ENCODE measurements at regions not wholly inside any gene's neighbourhood (a gene's known extent, or its start where the extent isn't known, plus 50 kb on each side); places are given as distances from the start of the nearest gene placed in this dataset.

DNA sequence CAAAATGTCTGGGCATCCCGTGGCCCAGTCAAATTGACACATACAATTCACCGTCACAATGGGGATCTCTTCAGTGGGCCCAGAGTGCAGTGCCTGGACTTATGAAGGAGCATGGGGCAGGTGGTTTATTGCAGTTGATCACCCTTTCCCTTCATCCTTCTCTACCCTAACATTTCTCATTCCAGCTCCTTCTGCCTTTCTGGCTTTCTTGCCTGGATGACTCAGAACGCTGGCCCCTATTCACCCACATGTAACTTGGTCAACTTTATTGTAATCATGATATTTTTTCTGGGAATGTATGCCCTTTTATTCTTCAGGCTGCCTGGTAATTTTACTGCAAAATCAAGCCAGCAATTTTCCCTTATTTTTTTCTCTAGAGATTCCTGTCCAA is 179.9 kb upstream of the DTNBP1 start:
- no peaks in the 10 kb centered on the region for H3K36me3 ChIP-seq
- no peaks in the 10 kb centered on the region for H3K4me1 ChIP-seq
- intact Hi-C loops (cut with DNase I; ENCODE audit: low total_unique reads), result no loop called here
- H3K4me3 ChIP-seq, result no peak overlapping the region
- no peak overlapping the region for H3K27ac ChIP-seq
- DNase-seq (ENCODE audit: low spot score in 2 of 2), result no peak
- H3K27me3 ChIP-seq, result no peaks in the 10 kb centered on the region
- H3K9me3 ChIP-seq, result no peaks in the 10 kb centered on the region
- no peak for TF ChIP-seq POLR2A (IDR thresholded peaks at IDR 0.05)
- TF ChIP-seq POLR2AphosphoS5 (IDR thresholded peaks at IDR 0.05), result no peak
- TF ChIP-seq, protein P1, sequence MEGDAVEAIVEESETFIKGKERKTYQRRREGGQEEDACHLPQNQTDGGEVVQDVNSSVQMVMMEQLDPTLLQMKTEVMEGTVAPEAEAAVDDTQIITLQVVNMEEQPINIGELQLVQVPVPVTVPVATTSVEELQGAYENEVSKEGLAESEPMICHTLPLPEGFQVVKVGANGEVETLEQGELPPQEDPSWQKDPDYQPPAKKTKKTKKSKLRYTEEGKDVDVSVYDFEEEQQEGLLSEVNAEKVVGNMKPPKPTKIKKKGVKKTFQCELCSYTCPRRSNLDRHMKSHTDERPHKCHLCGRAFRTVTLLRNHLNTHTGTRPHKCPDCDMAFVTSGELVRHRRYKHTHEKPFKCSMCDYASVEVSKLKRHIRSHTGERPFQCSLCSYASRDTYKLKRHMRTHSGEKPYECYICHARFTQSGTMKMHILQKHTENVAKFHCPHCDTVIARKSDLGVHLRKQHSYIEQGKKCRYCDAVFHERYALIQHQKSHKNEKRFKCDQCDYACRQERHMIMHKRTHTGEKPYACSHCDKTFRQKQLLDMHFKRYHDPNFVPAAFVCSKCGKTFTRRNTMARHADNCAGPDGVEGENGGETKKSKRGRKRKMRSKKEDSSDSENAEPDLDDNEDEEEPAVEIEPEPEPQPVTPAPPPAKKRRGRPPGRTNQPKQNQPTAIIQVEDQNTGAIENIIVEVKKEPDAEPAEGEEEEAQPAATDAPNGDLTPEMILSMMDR (IDR thresholded peaks at IDR 0.05), result no peak

DNA sequence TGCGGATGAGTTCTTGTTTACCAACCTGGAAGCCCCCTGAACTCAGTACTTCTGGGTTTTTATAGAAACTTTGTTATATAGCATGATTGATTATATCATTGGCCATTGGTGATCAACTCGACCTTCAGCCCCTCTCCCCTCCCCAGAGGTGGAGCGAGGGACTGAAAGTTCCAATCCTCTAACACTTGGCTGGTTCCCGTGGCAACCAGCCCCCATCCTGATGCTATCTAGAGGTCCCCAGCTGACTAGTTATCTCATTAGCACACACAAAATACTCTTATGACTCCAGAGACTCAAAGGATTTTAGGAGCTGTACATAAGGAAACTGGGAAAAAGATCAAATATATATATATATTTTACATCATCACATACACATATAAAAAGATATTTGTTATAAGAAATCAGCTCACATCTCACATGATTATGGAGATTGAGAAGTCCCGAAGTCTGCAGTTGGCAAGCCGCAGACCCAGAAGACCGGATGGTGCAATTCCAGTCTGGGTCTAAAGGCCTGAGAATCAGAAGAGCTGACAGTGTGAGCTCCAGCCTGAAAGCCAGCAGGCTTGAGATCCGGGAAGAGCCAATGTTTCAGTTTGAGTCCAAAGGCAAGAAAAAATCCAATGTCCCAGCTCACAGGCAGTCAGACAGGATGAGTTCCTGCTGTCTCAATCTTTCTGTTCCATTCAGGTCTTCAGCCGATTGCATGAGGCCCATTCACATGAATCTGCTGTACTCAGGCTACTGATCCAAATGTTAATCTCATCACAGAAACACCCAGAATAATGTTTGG is 179.3 kb upstream of the DTNBP1 start:
- intact Hi-C loops (cut with DNase I; ENCODE audit: low total_unique reads), result no loop called here
- TF ChIP-seq POLR2AphosphoS5 (IDR thresholded peaks at IDR 0.05) (no peak), POLR2A (IDR thresholded peaks at IDR 0.05) (no peak)
- TF ChIP-seq, protein P1 (IDR thresholded peaks at IDR 0.05), result no peak
- DNase-seq (ENCODE audit: low spot score in 2 of 2), result no peak

DNA sequence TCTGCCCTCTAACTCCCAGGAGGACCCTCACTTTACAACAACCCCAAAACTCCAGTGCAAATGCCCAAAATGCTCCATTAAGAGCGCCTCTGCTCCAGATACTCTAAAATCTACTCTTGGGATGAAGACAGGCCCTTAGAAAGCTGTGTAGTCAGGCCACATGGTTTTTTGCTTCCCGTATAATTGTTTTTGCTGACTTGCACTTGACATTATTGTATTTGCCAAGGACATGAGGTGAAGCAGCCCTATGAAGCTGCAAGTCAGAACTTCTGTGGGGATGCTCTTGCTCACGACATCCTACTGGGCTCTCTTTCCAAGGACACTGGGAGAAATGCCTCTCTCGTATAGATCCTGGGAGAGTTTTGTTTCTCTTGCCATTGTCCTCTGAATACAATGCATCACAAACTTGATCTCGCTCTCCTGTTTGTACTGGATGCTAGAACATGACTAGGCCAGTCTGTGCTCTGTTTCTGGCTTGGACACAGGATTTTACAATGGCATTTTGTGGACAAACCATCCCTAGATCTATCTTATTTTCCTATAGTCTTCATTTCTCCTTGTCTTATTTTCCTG is 177.2 kb upstream of the DTNBP1 start:
- Histone ChIP-seq H3K27ac (no peak overlapping the region), H3K36me3 (no peaks in the 10 kb centered on the region), H3K9me3 (no peaks in the 10 kb centered on the region), H3K27me3 (no peaks in the 10 kb centered on the region), H3K4me3 (no peak overlapping the region), H3K4me1 (no peaks in the 10 kb centered on the region)
- intact Hi-C loops (cut with DNase I; ENCODE audit: low total_unique reads), result no loop called here
- TF ChIP-seq, protein P1 (IDR thresholded peaks at IDR 0.05), result no peak
- no peak for TF ChIP-seq POLR2AphosphoS5 (IDR thresholded peaks at IDR 0.05)
- TF ChIP-seq POLR2A (IDR thresholded peaks at IDR 0.05), result no peak
- no peak for DNase-seq (ENCODE audit: low spot score in 2 of 2)

More for the DNA sequence above, 179.3 kb upstream of the DTNBP1 start:
- Histone ChIP-seq H3K9me3 (no peaks in the 10 kb centered on the region), H3K27me3 (no peaks in the 10 kb centered on the region), H3K36me3 (no peaks in the 10 kb centered on the region), H3K4me1 (no peaks in the 10 kb centered on the region), H3K27ac (no peak overlapping the region), H3K4me3 (no peak overlapping the region)

DNA sequence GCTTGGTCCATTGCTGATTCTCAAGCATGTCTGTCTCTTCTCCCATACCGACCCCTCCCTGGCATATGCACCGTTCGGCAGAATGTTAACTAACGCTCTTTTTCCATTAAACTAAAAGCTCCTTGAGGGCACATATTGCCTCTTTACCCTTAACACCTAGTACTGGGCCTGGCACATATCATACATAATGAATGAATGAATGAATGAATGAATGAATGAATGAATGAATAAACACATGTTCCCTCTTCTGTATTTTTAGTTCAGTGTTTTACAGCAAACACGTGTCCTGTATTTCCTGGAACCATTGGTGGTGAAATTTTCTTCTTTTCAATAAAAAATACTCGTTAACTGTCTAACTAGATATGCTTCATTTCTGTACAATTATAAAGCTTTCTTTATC is 174.4 kb upstream of the DTNBP1 start:
- no peaks in the 10 kb centered on the region for H3K4me1 ChIP-seq
- no peak overlapping the region for H3K4me3 ChIP-seq
- H3K36me3 ChIP-seq, result no peaks in the 10 kb centered on the region
- intact Hi-C loops (cut with DNase I; ENCODE audit: low total_unique reads), result no loop called here
- no peak for DNase-seq (ENCODE audit: low spot score in 2 of 2)
- H3K27ac ChIP-seq, result no peak overlapping the region
- H3K9me3 ChIP-seq, result no peaks in the 10 kb centered on the region
- H3K27me3 ChIP-seq, result no peaks in the 10 kb centered on the region
- TF ChIP-seq POLR2AphosphoS5 (IDR thresholded peaks at IDR 0.05) (no peak), POLR2A (IDR thresholded peaks at IDR 0.05) (no peak)
- TF ChIP-seq, protein P1 (IDR thresholded peaks at IDR 0.05), result no peak

DNA sequence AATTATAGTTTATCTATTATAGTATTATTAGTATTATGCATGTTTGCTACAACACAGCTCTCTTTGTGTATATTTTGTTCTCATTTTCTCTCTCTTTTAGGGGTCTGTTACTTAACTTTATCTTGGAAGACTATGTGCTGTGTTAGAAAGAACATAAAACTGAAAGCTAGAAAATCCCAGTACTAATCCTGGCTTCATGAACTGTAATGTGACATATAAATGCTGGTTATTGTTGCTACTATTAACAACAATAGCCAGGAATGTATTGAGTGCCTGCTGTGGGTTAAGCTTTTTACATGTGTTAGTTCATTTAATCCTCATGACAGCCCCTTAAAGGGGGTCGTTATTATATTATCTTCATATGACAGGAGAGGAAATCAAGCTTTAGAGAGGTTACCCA is 170.0 kb upstream of the DTNBP1 start:
- Histone ChIP-seq H3K9me3 (no peaks in the 10 kb centered on the region), H3K4me3 (no peak overlapping the region), H3K27ac (no peak overlapping the region), H3K4me1 (no peaks in the 10 kb centered on the region), H3K27me3 (no peaks in the 10 kb centered on the region), H3K36me3 (no peaks in the 10 kb centered on the region)
- no peak for DNase-seq (ENCODE audit: low spot score in 2 of 2)
- intact Hi-C loops (cut with DNase I; ENCODE audit: low total_unique reads), result no loop called here
- TF ChIP-seq POLR2A (IDR thresholded peaks at IDR 0.05) (no peak), POLR2AphosphoS5 (IDR thresholded peaks at IDR 0.05) (no peak)
- TF ChIP-seq, protein P1 (IDR thresholded peaks at IDR 0.05), result no peak

Measured in breast epithelium (tissue), 4 donors.